Epithelial cell of esophagus (primary cell): ENCODE measurements at regions not wholly inside any gene's neighbourhood (a gene's known extent, or its start where the extent isn't known, plus 50 kb on each side); places are given as distances from the start of the nearest gene placed in this dataset.
A peak's percentile ranks its signal among the peaks of the same experiment; 100 is the strongest.

Source experiments
- DNase-seq: peaks from one replicate; pipeline ENCODE4 v3.0.0; 2010; ENCODE audit warnings: low read depth
- H3K4me3 ChIP-seq: 2 replicates; pipeline ENCODE4 v1.5.1; 2011; ENCODE audit warnings: mild to moderate bottlenecking, low read length, control low read depth
- CTCF ChIP-seq: IDR thresholded peaks from 2 replicates; pipeline ENCODE4 v1.5.1; 2011; ENCODE audit warnings: low read depth, mild to moderate bottlenecking, low read length, control low read depth, inconsistent platforms; ENCODE audit not compliant: insufficient read depth; ENCODE audit errors: missing control alignments

DNA sequence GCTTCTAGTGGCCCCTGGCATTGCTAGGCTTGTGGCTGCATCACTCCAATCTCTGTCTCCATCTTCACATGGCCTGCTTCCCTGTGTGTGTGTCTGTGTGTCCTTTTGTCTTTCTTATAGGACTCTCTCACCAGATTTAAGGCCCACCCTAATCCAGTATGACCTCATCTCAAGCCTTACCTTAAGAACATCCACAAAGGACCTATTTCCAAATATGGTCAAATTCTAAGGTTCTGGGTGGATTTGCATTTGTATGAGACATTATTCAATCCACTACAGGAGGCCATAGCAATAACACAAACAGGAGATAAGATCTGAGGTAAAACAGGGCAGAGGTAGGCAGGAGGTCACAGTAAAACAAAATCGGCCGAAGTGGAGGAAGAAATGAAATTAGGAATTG is 375.9 kb downstream of the BTG1 start:
- no peak for TF ChIP-seq CTCF
- no peak overlapping the region for H3K4me3 ChIP-seq
- DNase-seq: no peak

DNA sequence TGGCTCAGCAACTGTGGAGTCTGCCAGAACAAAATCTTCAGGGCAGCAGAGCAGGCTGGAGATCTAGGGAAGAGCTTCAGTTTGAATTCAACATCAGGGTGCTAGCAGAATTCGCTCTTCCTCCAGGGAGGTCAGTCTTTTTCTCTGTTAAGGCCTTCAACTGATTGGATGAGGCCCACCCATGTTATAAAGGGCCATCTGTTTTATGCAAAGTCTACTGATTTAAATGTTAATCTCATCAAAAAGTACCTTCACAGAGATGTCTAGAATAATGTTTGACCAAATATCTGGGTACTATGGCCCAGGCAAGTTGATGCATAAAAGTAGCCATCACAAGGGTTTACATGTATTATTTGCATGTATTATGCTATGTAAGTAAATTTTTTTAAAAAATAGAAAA is 378.4 kb downstream of the BTG1 start:
- TF ChIP-seq CTCF: no peak
- no peak overlapping the region for H3K4me3 ChIP-seq
- DNase-seq: no peak

GRCh38 chr12:91766454-91766853 is 379.2 kb downstream of the BTG1 start:
- TF ChIP-seq CTCF: no peak
- DNase-seq: no peak
- H3K4me3 ChIP-seq: no peak overlapping the region

GRCh38 chr12:91763654-91764370 is 381.8 kb downstream of the BTG1 start:
- no peak overlapping the region for H3K4me3 ChIP-seq
- DNase-seq: no peak
- TF ChIP-seq CTCF: no peak

- TF ChIP-seq CTCF: no peak
- DNase-seq: no peak
- no peak overlapping the region for H3K4me3 ChIP-seq
Observed at GRCh38 chr12:91753649-91754048, 392.0 kb downstream of the BTG1 start.

DNA sequence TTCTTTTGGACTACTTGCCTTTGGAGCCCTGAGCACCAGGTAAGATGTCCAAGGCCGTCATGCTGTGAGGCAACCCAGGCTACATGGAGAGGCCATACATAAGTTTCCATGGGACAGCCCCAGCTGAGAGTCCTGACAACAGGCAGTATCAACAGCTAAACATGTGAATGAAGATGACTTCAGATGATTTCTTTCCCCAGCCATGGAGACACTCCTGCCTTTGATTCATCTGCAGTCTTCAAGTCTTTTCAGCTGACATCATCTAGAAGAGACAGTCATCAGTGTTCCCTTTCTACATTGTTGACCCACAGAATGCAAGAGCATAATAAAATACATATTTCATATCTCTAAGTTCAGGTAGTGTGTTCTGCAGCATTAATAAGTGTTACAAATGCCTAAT is 398.7 kb downstream of the BTG1 start:
- peak; percentile 33 for DNase-seq
- TF ChIP-seq CTCF: no peak
- no peak overlapping the region for H3K4me3 ChIP-seq

DNA sequence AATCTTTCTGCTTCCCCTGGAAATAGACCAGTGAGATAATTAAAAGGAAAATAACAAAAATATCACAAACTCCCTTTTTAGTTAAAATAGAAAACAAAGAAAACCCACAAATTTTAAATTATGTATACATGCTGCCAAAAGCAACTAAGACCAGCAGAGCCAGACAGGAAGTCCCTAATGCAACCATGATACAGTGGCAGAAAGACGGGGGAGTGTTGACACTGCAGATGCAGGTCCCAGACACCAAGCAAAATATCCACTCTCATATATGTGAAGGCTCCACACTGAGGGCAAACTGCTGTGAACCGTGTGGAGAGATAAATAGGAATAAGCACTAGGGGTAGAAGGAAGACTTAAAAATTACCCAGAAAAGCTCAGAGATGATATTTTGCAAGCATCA is 401.0 kb downstream of the BTG1 start:
- no peak overlapping the region for H3K4me3 ChIP-seq
- DNase-seq: no peak
- no peak for TF ChIP-seq CTCF
